Neural cell (in vitro differentiated cells): ENCODE measurements at regions not wholly inside any gene's neighbourhood (a gene's known extent, or its start where the extent isn't known, plus 50 kb on each side); places are given as distances from the start of the nearest gene placed in this dataset.

ENCODE experiments used
- H2AFZ ChIP-seq: fragments of 200-600, 300-800 bp; sonication (generic), shearing (Covaris generic); 2 replicates; pipeline ENCODE4 v1.6.0; 2014; ENCODE audit warnings: low read depth, mild to moderate bottlenecking, antibody characterized with exemption, low read length, moderate library complexity
- H3F3A ChIP-seq: fragments of 200-600 bp; shearing (Covaris generic); 2 replicates; pipeline ENCODE4 v1.6.1; 2016; ENCODE audit warnings: mild to moderate bottlenecking, moderate library complexity, mixed read lengths, antibody characterized with exemption, low read length; ENCODE audit not compliant: insufficient read depth, poor library complexity, severe bottlenecking
- H3K27ac ChIP-seq: fragments of 200-600, 300-800 bp; sonication (generic), shearing (Covaris generic); 2 replicates; pipeline ENCODE4 v1.5.1; 2014; ENCODE audit warnings: mild to moderate bottlenecking, low read length, moderate library complexity
- H3K27me3 ChIP-seq: fragments of 300-800, 200-600 bp; sonication (generic), shearing (Covaris generic); 2 replicates; pipeline ENCODE4 v1.6.0; 2014; ENCODE audit warnings: mild to moderate bottlenecking, low read depth, low read length, moderate library complexity; ENCODE audit not compliant: insufficient read depth
- H3K36me3 ChIP-seq: fragments of 300-800, 200-600 bp; sonication (generic), shearing (Covaris generic); 2 replicates; pipeline ENCODE4 v1.5.1; 2014; ENCODE audit warnings: mild to moderate bottlenecking, antibody characterized with exemption, low read length, moderate library complexity; ENCODE audit not compliant: insufficient read depth
- H3K4me2 ChIP-seq: fragments of 300-800, 200-600 bp; sonication (generic), shearing (Covaris generic); 2 replicates; pipeline ENCODE4 v1.6.0; 2014; ENCODE audit warnings: mild to moderate bottlenecking, low read length
- H3K4me3 ChIP-seq: fragments of 300-800, 200-600 bp; sonication (generic), shearing (Covaris generic); 2 replicates; pipeline ENCODE4 v1.5.1; 2014; ENCODE audit warnings: mild to moderate bottlenecking, low read length, moderate library complexity
- H3K79me2 ChIP-seq: fragments of 200-600 bp; shearing (Covaris generic); replicated peaks from 2 replicates; pipeline ENCODE4 v1.6.0; 2014; ENCODE audit warnings: mild to moderate bottlenecking, low read length, moderate library complexity; ENCODE audit not compliant: insufficient read depth
- H3K9ac ChIP-seq: fragments of 300-800, 200-600 bp; sonication (generic), shearing (Covaris generic); 2 replicates; pipeline ENCODE4 v1.6.1; 2016; ENCODE audit warnings: mild to moderate bottlenecking, low read length, mixed read lengths
- H3K9me2 ChIP-seq: fragments of 200-600 bp; shearing (Covaris generic); 2 replicates; pipeline ENCODE4 v1.6.1; 2016; ENCODE audit warnings: mild to moderate bottlenecking, low read length, mixed read lengths; ENCODE audit not compliant: insufficient read depth
- H3K9me3 ChIP-seq: fragments of 200-600, 300-800 bp; sonication (generic), shearing (Covaris generic); 2 replicates; pipeline ENCODE4 v1.6.1; 2016; ENCODE audit warnings: mild to moderate bottlenecking, mixed run types, low read length, moderate library complexity, mixed read lengths
- H4K20me1 ChIP-seq: fragments of 200-600 bp; shearing (Covaris generic); 2 replicates; pipeline ENCODE4 v1.6.1; 2016; ENCODE audit warnings: mild to moderate bottlenecking, mixed run types; ENCODE audit not compliant: insufficient read depth
- EP300 ChIP-seq: fragments of 450-650 bp; conservative IDR thresholded peaks from 2 replicates; pipeline ENCODE4 v1.6.1; 2014; ENCODE audit warnings: antibody characterized with exemption, mild to moderate bottlenecking, moderate library complexity; ENCODE audit not compliant: poor library complexity, severe bottlenecking
- EZH2 ChIP-seq: fragments of 200-600, 300-800 bp; shearing (Covaris generic), sonication (generic); IDR thresholded peaks from 2 replicates; pipeline ENCODE4 v1.6.1; 2014; ENCODE audit warnings: antibody characterized with exemption, low read length, borderline replicate concordance, mild to moderate bottlenecking; ENCODE audit not compliant: insufficient read depth, poor library complexity, severe bottlenecking
- MXI1 ChIP-seq: fragments of 450-650 bp; conservative IDR thresholded peaks from 2 replicates; pipeline ENCODE4 v1.6.1; 2014; ENCODE audit warnings: antibody characterized with exemption, mild to moderate bottlenecking; ENCODE audit not compliant: poor library complexity, severe bottlenecking
- POLR2AphosphoS5 ChIP-seq: IDR thresholded peaks from 2 replicates; pipeline ENCODE4 v1.6.1; 2012
- RAD21 ChIP-seq: fragments of 450-650 bp; conservative IDR thresholded peaks from 2 replicates; pipeline ENCODE4 v1.6.1; 2014; ENCODE audit warnings: antibody characterized with exemption, mild to moderate bottlenecking, moderate library complexity
- SMC3 ChIP-seq: fragments of 450-650 bp; conservative IDR thresholded peaks from 2 replicates; pipeline ENCODE4 v1.6.1; 2014; ENCODE audit warnings: antibody characterized with exemption, mild to moderate bottlenecking, moderate library complexity; ENCODE audit not compliant: poor library complexity
- TAF1 ChIP-seq: IDR thresholded peaks from 2 replicates; pipeline ENCODE4 v1.6.1; 2012; ENCODE audit warnings: low read depth
- TF ChIP-seq, protein P1 (sequence below): IDR thresholded peaks from 2 replicates; pipeline ENCODE4 v1.6.1; 2012; ENCODE audit warnings: borderline replicate concordance
- TF ChIP-seq, protein P2 (sequence below): fragments of 450-650 bp; IDR thresholded peaks from 2 replicates; pipeline ENCODE4 v1.5.1; 2014; ENCODE audit warnings: antibody characterized with exemption, mild to moderate bottlenecking, moderate library complexity; ENCODE audit not compliant: poor library complexity, severe bottlenecking

- H2AFZ ChIP-seq: no peak overlapping the region
- H3K36me3 ChIP-seq: no peaks in the 10 kb centered on the region
- no peak overlapping the region for H3K4me2 ChIP-seq
- H3K9ac ChIP-seq: no peak overlapping the region
- H3K9me2 ChIP-seq: no peaks in the 10 kb centered on the region
- H3F3A ChIP-seq: no peaks in the 10 kb centered on the region
- no peaks in the 10 kb centered on the region for H4K20me1 ChIP-seq
- no peaks in the 10 kb centered on the region for H3K27me3 ChIP-seq
- no peak overlapping the region for H3K4me3 ChIP-seq
- TF ChIP-seq TAF1: no peak
- TF ChIP-seq, protein P1, sequence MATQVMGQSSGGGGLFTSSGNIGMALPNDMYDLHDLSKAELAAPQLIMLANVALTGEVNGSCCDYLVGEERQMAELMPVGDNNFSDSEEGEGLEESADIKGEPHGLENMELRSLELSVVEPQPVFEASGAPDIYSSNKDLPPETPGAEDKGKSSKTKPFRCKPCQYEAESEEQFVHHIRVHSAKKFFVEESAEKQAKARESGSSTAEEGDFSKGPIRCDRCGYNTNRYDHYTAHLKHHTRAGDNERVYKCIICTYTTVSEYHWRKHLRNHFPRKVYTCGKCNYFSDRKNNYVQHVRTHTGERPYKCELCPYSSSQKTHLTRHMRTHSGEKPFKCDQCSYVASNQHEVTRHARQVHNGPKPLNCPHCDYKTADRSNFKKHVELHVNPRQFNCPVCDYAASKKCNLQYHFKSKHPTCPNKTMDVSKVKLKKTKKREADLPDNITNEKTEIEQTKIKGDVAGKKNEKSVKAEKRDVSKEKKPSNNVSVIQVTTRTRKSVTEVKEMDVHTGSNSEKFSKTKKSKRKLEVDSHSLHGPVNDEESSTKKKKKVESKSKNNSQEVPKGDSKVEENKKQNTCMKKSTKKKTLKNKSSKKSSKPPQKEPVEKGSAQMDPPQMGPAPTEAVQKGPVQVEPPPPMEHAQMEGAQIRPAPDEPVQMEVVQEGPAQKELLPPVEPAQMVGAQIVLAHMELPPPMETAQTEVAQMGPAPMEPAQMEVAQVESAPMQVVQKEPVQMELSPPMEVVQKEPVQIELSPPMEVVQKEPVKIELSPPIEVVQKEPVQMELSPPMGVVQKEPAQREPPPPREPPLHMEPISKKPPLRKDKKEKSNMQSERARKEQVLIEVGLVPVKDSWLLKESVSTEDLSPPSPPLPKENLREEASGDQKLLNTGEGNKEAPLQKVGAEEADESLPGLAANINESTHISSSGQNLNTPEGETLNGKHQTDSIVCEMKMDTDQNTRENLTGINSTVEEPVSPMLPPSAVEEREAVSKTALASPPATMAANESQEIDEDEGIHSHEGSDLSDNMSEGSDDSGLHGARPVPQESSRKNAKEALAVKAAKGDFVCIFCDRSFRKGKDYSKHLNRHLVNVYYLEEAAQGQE: no peak
- TF ChIP-seq SMC3: no peak
- TF ChIP-seq POLR2AphosphoS5: no peak
- TF ChIP-seq, protein P2, sequence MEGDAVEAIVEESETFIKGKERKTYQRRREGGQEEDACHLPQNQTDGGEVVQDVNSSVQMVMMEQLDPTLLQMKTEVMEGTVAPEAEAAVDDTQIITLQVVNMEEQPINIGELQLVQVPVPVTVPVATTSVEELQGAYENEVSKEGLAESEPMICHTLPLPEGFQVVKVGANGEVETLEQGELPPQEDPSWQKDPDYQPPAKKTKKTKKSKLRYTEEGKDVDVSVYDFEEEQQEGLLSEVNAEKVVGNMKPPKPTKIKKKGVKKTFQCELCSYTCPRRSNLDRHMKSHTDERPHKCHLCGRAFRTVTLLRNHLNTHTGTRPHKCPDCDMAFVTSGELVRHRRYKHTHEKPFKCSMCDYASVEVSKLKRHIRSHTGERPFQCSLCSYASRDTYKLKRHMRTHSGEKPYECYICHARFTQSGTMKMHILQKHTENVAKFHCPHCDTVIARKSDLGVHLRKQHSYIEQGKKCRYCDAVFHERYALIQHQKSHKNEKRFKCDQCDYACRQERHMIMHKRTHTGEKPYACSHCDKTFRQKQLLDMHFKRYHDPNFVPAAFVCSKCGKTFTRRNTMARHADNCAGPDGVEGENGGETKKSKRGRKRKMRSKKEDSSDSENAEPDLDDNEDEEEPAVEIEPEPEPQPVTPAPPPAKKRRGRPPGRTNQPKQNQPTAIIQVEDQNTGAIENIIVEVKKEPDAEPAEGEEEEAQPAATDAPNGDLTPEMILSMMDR: no peak
- no peak for TF ChIP-seq EP300
- no peak for TF ChIP-seq EZH2
- no peak for TF ChIP-seq RAD21
- no peak for TF ChIP-seq MXI1
- H3K27ac ChIP-seq: no peak overlapping the region
- no peaks in the 10 kb centered on the region for H3K79me2 ChIP-seq
- no peaks in the 10 kb centered on the region for H3K9me3 ChIP-seq
These were observed 389.8 kb upstream of the LYPLAL1 start for GRCh38 chr1:218783916-218784315.

DNA sequence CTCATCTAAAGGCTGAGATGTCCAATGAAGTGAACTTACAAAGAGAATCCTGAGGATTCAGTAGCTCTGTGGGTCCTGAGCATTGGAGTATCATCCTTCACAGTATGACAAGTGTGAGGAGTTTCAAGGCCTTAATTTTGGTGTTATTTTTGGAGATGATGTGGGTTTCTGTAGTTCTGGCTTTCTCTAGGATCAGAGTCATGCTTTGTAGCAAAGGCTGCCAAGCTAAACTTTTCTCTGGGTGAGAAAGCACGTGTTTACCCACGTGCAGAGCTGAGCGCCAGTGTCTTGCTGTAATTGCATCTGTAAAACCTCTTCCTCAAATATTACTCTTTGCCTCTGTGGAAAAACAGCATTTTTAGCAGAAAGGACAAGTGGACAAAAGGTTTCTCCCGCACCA is 387.8 kb upstream of the LYPLAL1 start:
- no peaks in the 10 kb centered on the region for H3K9me3 ChIP-seq
- H3K9me2 ChIP-seq: no peaks in the 10 kb centered on the region
- no peaks in the 10 kb centered on the region for H3K36me3 ChIP-seq
- no peak overlapping the region for H2AFZ ChIP-seq
- no peak overlapping the region for H3K9ac ChIP-seq
- TF ChIP-seq POLR2AphosphoS5 (no peak), RAD21 (no peak), EZH2 (no peak), MXI1 (no peak)
- TF ChIP-seq, protein P1: no peak
- no peaks in the 10 kb centered on the region for H3F3A ChIP-seq
- no peak overlapping the region for H3K4me2 ChIP-seq
- no peaks in the 10 kb centered on the region for H3K79me2 ChIP-seq
- H3K27me3 ChIP-seq: no peaks in the 10 kb centered on the region
- no peak overlapping the region for H3K27ac ChIP-seq
- H4K20me1 ChIP-seq: no peaks in the 10 kb centered on the region
- no peak overlapping the region for H3K4me3 ChIP-seq
